Mesothelial cell of epicardium (in vitro differentiated cells): ENCODE measurements at regions not wholly inside any gene's neighbourhood (a gene's known extent, or its start where the extent isn't known, plus 50 kb on each side); places are given as distances from the start of the nearest gene placed in this dataset.

ENCODE experiments used
- DNase-seq, 2 experiments: peaks; one replicate each; pipeline ENCODE4 v3.0.0; 2021; ENCODE audit warnings: low spot score in 2 of 2; ENCODE audit not compliant: unreplicated experiment in 2 of 2
- H3K27ac Mint-ChIP-seq: 2 replicates; pipeline ENCODE4 v1.8.0; 2021; ENCODE audit warnings: mixed read lengths
- H3K27me3 Mint-ChIP-seq: 2 replicates; pipeline ENCODE4 v1.8.0; 2021; ENCODE audit warnings: low read depth, mixed read lengths
- H3K36me3 Mint-ChIP-seq: 2 replicates; pipeline ENCODE4 v1.8.0; 2021; ENCODE audit warnings: mixed read lengths
- H3K4me1 Mint-ChIP-seq: 2 replicates; pipeline ENCODE4 v1.8.0; 2021; ENCODE audit warnings: mixed read lengths
- H3K4me3 Mint-ChIP-seq: 2 replicates; pipeline ENCODE4 v1.8.0; 2021; ENCODE audit warnings: mild to moderate bottlenecking, moderate library complexity, mixed read lengths
- H3K9me3 Mint-ChIP-seq: 2 replicates; pipeline ENCODE4 v1.8.0; 2021; ENCODE audit warnings: mixed read lengths
- CTCF ChIP-seq: fragments of 200-600 bp; sonication (generic); IDR thresholded peaks from one replicate; pipeline ENCODE4 v1.5.0; 2021; ENCODE audit warnings: antibody characterized with exemption; ENCODE audit not compliant: unreplicated experiment

DNA sequence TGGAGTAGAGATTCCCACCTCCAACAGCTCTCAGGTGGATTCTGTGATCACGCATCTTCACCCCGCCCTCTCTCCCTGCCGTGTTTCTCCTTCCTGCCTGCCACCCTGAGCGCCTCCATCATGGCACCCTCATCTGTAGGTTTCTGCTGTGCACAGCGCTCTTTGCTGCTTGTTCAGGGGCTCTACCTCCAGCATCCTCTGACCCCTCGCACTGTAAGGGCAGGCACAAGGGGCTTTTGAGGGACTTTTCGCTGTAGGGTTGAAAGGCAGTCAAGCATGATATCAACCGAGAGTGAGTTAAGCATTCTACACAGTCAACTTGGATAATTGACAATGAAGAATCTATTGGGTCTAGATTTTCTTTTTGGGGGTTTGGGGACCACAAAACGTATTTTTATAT is 99.1 kb upstream of the GREM2 start:
- no peak for DNase-seq
- peaks cover 34% of the 10 kb centered on the region for H3K27me3 Mint-ChIP-seq
- H3K9me3 Mint-ChIP-seq, result no peaks in the 10 kb centered on the region
- no peak for TF ChIP-seq CTCF
- peaks cover 6% of the 10 kb centered on the region for H3K4me1 Mint-ChIP-seq
- H3K27ac Mint-ChIP-seq, result no peak overlapping the region
- no peaks in the 10 kb centered on the region for H3K36me3 Mint-ChIP-seq
- no peak overlapping the region for H3K4me3 Mint-ChIP-seq

GRCh38 chr1:240709676-240710075 is 97.7 kb upstream of the GREM2 start:
- Mint-ChIP-seq H3K27me3 (peaks cover 30% of the 10 kb centered on the region), H3K36me3 (no peaks in the 10 kb centered on the region), H3K9me3 (no peaks in the 10 kb centered on the region), H3K27ac (no peak overlapping the region), H3K4me1 (peaks cover 6% of the 10 kb centered on the region), H3K4me3 (no peak overlapping the region)
- no peak for TF ChIP-seq CTCF
- no peak for DNase-seq

- H3K9me3 Mint-ChIP-seq, result no peaks in the 10 kb centered on the region
- DNase-seq, result no peak
- H3K4me3 Mint-ChIP-seq, result no peak overlapping the region
- H3K4me1 Mint-ChIP-seq, result peaks cover 6% of the 10 kb centered on the region
- H3K27me3 Mint-ChIP-seq, result peaks cover 34% of the 10 kb centered on the region
- no peak overlapping the region for H3K27ac Mint-ChIP-seq
- H3K36me3 Mint-ChIP-seq, result no peaks in the 10 kb centered on the region
- no peak for TF ChIP-seq CTCF
Measured at GRCh38 chr1:240706150-240706935, 94.4 kb upstream of the GREM2 start.

- H3K4me3 Mint-ChIP-seq, result no peak overlapping the region
- DNase-seq, result no peak
Measured at GRCh38 chr1:240705579-240705978, 93.6 kb upstream of the GREM2 start.

DNA sequence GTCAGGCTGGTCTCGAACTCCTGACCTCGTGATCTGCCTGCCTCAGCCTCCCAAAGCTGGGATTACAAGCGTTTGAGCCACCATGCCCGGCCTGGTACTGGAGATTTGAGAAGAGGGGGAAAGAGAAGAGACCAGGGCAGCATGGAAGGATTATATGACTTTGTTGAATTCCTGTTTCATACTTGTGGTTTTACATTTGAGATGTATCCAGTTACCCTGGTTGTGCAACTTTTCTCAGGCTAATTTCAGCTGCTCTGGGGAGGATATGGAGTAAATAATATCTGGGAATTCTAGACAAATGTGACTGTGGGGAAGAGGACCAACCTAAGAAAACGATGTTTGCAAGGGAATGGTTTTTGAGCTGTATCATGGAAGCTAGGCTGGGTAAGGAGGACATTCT is 89.5 kb upstream of the GREM2 start:
- H3K9me3 Mint-ChIP-seq, result no peaks in the 10 kb centered on the region
- H3K4me3 Mint-ChIP-seq, result no peak overlapping the region
- peaks cover 3% of the 10 kb centered on the region for H3K4me1 Mint-ChIP-seq
- H3K36me3 Mint-ChIP-seq, result no peaks in the 10 kb centered on the region
- H3K27ac Mint-ChIP-seq, result no peak overlapping the region
- H3K27me3 Mint-ChIP-seq, result peaks cover 4% of the 10 kb centered on the region
- no peak for TF ChIP-seq CTCF
- DNase-seq, result no peak

More at GRCh38 chr1:240705579-240705978, 93.6 kb upstream of the GREM2 start:
- H3K9me3 Mint-ChIP-seq, result no peaks in the 10 kb centered on the region
- H3K36me3 Mint-ChIP-seq, result no peaks in the 10 kb centered on the region
- peaks cover 27% of the 10 kb centered on the region for H3K27me3 Mint-ChIP-seq
- H3K4me1 Mint-ChIP-seq, result peaks cover 6% of the 10 kb centered on the region
- H3K27ac Mint-ChIP-seq, result no peak overlapping the region
- TF ChIP-seq CTCF, result no peak
